ENCODE measurements at regions not wholly inside any gene's neighbourhood (a gene's known extent, or its start where the extent isn't known, plus 50 kb on each side); places are given as distances from the start of the nearest gene placed in this dataset.

DNA sequence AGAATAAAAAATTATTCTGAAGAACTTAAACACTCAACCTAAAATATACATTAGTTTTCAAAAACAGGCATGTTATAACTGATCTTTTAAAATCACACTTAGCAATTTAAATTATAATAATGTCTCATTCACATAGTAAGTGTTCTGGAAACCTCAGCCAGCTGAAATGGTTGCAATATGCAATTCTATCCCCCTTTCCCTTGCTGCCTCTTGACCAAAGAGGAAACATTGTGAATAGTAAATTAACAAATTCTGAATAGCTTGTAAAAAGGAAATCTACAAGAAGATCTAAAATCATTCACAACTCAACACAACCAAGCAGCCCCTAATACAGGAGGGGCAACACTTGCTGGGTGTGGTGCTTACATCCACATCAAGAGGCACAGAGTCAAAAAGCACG is 431.9 kb downstream of the BCAT1 start:
- FAIRE-seq (no peak), DNase-seq (no peak)
- H3K27ac ChIP-seq (ENCODE audit: low read depth in 2 of 2, low read length in 2 of 2), result no peak overlapping the region
- H3K27me3 ChIP-seq (ENCODE audit: control insufficient read depth, insufficient read depth, low read length), result no peaks in the 10 kb centered on the region
- H3K4me1 ChIP-seq (ENCODE audit: control insufficient read depth in 2 of 3, insufficient read depth in 2 of 3, low read depth in 1 of 3, low read length in 3 of 3), result no peaks in the 10 kb centered on the region
- no peaks in the 10 kb centered on the region for H3K36me3 ChIP-seq (ENCODE audit: control insufficient read depth in 2 of 3, insufficient read depth in 3 of 3, low read length in 3 of 3)
- H3K9me3 ChIP-seq (ENCODE audit: control insufficient read depth in 2 of 3, insufficient read depth in 1 of 3, low read length in 3 of 3), result peaks cover 0 to 15% (median 6%) of the 10 kb centered on the region in 3 donors
- no peak overlapping the region for H3K9ac ChIP-seq (ENCODE audit: low read length in 3 of 3)
- no peak overlapping the region for H3K4me3 ChIP-seq (ENCODE audit: low read length in 3 of 3)
- intact Hi-C loops (cut with DNase I), result no loop called here
- TF ChIP-seq, protein P1, sequence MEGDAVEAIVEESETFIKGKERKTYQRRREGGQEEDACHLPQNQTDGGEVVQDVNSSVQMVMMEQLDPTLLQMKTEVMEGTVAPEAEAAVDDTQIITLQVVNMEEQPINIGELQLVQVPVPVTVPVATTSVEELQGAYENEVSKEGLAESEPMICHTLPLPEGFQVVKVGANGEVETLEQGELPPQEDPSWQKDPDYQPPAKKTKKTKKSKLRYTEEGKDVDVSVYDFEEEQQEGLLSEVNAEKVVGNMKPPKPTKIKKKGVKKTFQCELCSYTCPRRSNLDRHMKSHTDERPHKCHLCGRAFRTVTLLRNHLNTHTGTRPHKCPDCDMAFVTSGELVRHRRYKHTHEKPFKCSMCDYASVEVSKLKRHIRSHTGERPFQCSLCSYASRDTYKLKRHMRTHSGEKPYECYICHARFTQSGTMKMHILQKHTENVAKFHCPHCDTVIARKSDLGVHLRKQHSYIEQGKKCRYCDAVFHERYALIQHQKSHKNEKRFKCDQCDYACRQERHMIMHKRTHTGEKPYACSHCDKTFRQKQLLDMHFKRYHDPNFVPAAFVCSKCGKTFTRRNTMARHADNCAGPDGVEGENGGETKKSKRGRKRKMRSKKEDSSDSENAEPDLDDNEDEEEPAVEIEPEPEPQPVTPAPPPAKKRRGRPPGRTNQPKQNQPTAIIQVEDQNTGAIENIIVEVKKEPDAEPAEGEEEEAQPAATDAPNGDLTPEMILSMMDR (IDR thresholded peaks at IDR 0.05; ENCODE audit: borderline replicate concordance, extremely low read depth, insufficient read depth), result no peak

DNA sequence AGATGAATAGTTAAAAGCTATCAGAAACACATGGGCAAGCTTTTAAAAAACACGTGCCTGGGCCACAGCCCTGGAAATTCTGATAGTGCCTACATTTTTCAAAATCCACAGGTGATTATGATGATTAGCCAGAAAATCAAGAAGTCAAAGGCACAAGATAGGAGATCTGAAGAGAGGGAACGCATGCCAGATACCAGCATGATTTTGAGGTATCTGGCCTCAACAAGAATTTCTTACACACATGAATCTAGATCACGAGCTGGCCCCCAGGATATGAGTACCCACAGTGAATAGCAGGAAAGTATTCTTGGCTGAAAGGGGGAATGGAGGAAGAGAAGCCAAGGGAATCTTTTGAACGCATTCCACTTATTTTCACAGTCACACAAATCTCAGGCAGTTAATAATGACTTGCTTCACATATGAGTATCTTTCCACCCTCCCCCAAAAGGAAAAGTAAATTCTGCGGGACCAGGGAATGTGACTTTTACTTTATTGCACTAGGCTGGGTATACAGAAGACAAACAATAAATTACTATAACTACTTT is 438.2 kb downstream of the BCAT1 start:
- Histone ChIP-seq H3K36me3 (ENCODE audit: control insufficient read depth in 2 of 3, insufficient read depth in 3 of 3, low read length in 3 of 3) (no peaks in the 10 kb centered on the region), H3K9ac (ENCODE audit: low read length in 3 of 3) (no peak overlapping the region), H3K27me3 (ENCODE audit: control insufficient read depth, insufficient read depth, low read length) (no peaks in the 10 kb centered on the region), H3K9me3 (ENCODE audit: control insufficient read depth in 2 of 3, insufficient read depth in 1 of 3, low read length in 3 of 3) (no peaks in the 10 kb centered on the region), H3K27ac (ENCODE audit: low read depth in 2 of 2, low read length in 2 of 2) (no peak overlapping the region), H3K4me1 (ENCODE audit: control insufficient read depth in 2 of 3, insufficient read depth in 2 of 3, low read depth in 1 of 3, low read length in 3 of 3) (no peaks in the 10 kb centered on the region), H3K4me3 (ENCODE audit: low read length in 3 of 3) (no peak overlapping the region)
- TF ChIP-seq, protein P1 (IDR thresholded peaks at IDR 0.05; ENCODE audit: borderline replicate concordance, extremely low read depth, insufficient read depth), result no peak
- DNase-seq (peak in 1 of 5 donors; percentile 29), FAIRE-seq (no peak)
- intact Hi-C loops (cut with DNase I), result no loop called here

DNA sequence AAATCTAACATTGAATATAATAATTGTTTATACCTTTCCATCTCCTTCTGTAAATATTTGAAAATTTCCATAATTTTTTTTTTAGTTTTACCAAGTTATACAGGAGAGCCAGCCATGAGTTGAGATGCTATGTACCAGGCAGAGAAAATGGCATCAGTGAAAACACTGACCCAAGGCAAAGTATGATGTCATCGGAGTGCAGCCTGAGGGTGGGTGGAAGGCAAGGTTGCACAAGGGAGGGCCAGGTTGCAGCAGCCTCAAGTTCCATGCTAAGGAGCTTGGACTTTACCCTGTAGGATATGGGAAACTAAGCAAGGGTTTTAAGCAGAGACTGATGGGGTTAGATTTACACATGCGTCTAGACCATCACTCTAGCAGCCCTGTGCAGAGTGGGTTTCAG is 441.1 kb downstream of the BCAT1 start:
- intact Hi-C loops (cut with DNase I), result no loop called here
- H3K9me3 ChIP-seq (ENCODE audit: control insufficient read depth in 2 of 3, insufficient read depth in 1 of 3, low read length in 3 of 3), result peaks cover 0 to 5% (median 0%) of the 10 kb centered on the region in 3 donors
- H3K9ac ChIP-seq (ENCODE audit: low read length in 3 of 3), result no peak overlapping the region
- no peaks in the 10 kb centered on the region for H3K27me3 ChIP-seq (ENCODE audit: control insufficient read depth, insufficient read depth, low read length)
- H3K4me3 ChIP-seq (ENCODE audit: low read length in 3 of 3), result no peak overlapping the region
- no peaks in the 10 kb centered on the region for H3K36me3 ChIP-seq (ENCODE audit: control insufficient read depth in 2 of 3, insufficient read depth in 3 of 3, low read length in 3 of 3)
- H3K27ac ChIP-seq (ENCODE audit: low read depth in 2 of 2, low read length in 2 of 2), result no peak overlapping the region
- TF ChIP-seq, protein P1 (IDR thresholded peaks at IDR 0.05; ENCODE audit: borderline replicate concordance, extremely low read depth, insufficient read depth), result no peak
- DNase-seq (no peak), FAIRE-seq (no peak)
- no peaks in the 10 kb centered on the region for H3K4me1 ChIP-seq (ENCODE audit: control insufficient read depth in 2 of 3, insufficient read depth in 2 of 3, low read depth in 1 of 3, low read length in 3 of 3)

All from kidney (tissue), 13 donors.